ENCODE measurements at regions not wholly inside any gene's neighbourhood (a gene's known extent, or its start where the extent isn't known, plus 50 kb on each side); places are given as distances from the start of the nearest gene placed in this dataset.

GRCh38 chr9:12095931-12096330 is 597.3 kb upstream of the TYRP1 start:
- TF ChIP-seq CTCF (IDR thresholded peaks at IDR 0.05) (no peak), PRRX2 (CRISPR knock-in tag; IDR thresholded peaks at IDR 0.05) (no peak), ATF1 (CRISPR knock-in tag; IDR thresholded peaks at IDR 0.05) (no peak), HMGXB4 (CRISPR knock-in tag; IDR thresholded peaks at IDR 0.05) (no peak)
